ENCODE measurements at regions not wholly inside any gene's neighbourhood (a gene's known extent, or its start where the extent isn't known, plus 50 kb on each side); places are given as distances from the start of the nearest gene placed in this dataset.
"Not testable (repeated sequence)": the region's sequence is repeated elsewhere in the genome, so short reads cannot be mapped to it uniquely, and the experiment has no call there.

- Histone ChIP-seq H3K4me3 (ENCODE audit: low read depth, low read length) (no peak overlapping the region), H3K9ac (no peak overlapping the region), H3K4me1 (no peaks in the 10 kb centered on the region), H3K4me2 (ENCODE audit: low read length) (no peak overlapping the region), H3K36me3 (ENCODE audit: control insufficient read depth, insufficient read depth, low read length) (no peaks in the 10 kb centered on the region), H3K9me3 (ENCODE audit: control insufficient read depth, low read length) (no peaks in the 10 kb centered on the region), H3K79me2 (no peaks in the 10 kb centered on the region), H3K27me3 (ENCODE audit: control insufficient read depth, insufficient read depth, low read length) (no peaks in the 10 kb centered on the region), H3K27ac (no peak overlapping the region), H2AFZ (no peak overlapping the region)
- no peak for TF ChIP-seq CTCF (IDR thresholded peaks at IDR 0.05)
Observed at GRCh38 chr9:101840694-101841188, 102.3 kb upstream of the GRIN3A start.

DNA sequence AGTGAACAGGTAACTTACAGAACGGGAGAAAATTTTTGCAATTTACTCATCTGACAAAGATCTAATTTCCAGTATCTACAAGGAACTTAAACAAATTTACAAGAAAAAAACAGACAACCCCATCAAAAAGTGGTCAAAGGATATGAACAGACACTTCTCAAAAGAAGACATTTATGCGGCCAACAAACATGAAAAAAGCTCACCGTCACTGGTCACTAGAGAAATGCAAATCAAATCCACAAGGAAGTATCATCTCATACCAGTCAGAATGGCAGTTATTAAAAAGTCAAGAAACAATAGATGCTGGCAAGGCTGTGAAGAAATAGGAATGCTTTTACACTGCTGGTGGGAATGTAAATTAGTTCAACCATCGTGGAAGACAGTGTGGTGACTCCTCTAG is 100.5 kb upstream of the GRIN3A start:
- not testable (repeated sequence) for H3K27ac ChIP-seq; H3K27me3 ChIP-seq (ENCODE audit: control insufficient read depth, insufficient read depth, low read length); H3K9ac ChIP-seq; H2AFZ ChIP-seq; H3K4me3 ChIP-seq (ENCODE audit: low read depth, low read length); H3K4me2 ChIP-seq (ENCODE audit: low read length); H3K9me3 ChIP-seq (ENCODE audit: control insufficient read depth, low read length); H3K79me2 ChIP-seq; H3K36me3 ChIP-seq (ENCODE audit: control insufficient read depth, insufficient read depth, low read length); H3K4me1 ChIP-seq

GRCh38 chr9:101836021-101836420 is 97.6 kb upstream of the GRIN3A start:
- no peak overlapping the region for H3K4me3 ChIP-seq (ENCODE audit: low read depth, low read length)
- H3K4me2 ChIP-seq (ENCODE audit: low read length): no peak overlapping the region
- no peak overlapping the region for H2AFZ ChIP-seq
- no peak for TF ChIP-seq CTCF (IDR thresholded peaks at IDR 0.05)
- no peak overlapping the region for H3K9ac ChIP-seq
- no peaks in the 10 kb centered on the region for H3K36me3 ChIP-seq (ENCODE audit: control insufficient read depth, insufficient read depth, low read length)
- no peaks in the 10 kb centered on the region for H3K4me1 ChIP-seq
- no peaks in the 10 kb centered on the region for H3K9me3 ChIP-seq (ENCODE audit: control insufficient read depth, low read length)
- H3K27ac ChIP-seq: no peak overlapping the region
- H3K79me2 ChIP-seq: no peaks in the 10 kb centered on the region
- H3K27me3 ChIP-seq (ENCODE audit: control insufficient read depth, insufficient read depth, low read length): no peaks in the 10 kb centered on the region

DNA sequence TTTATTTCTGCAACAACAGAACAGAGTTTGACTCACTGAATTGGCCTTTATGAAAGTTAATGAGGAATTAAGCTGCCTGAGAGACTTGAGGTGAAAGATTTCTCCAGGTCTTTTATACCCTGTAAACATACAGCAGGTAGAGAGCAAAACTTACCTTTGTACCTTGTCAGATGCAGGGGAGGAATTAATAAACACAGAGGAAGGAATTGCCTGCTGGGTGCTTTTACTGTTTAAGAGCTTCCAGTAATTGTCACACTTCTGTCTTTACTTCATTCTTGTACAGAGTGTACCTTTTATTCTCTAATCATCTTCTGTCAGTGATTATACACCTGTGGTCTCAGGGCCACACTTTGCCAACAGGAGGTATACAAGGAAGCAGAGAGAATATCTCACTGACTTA is 94.0 kb upstream of the GRIN3A start:
- Histone ChIP-seq H3K27me3 (ENCODE audit: control insufficient read depth, insufficient read depth, low read length) (no peaks in the 10 kb centered on the region), H3K9ac (no peak overlapping the region), H3K36me3 (ENCODE audit: control insufficient read depth, insufficient read depth, low read length) (no peaks in the 10 kb centered on the region), H3K4me2 (ENCODE audit: low read length) (no peak overlapping the region), H3K4me3 (ENCODE audit: low read depth, low read length) (no peak overlapping the region), H3K4me1 (no peaks in the 10 kb centered on the region), H3K9me3 (ENCODE audit: control insufficient read depth, low read length) (no peaks in the 10 kb centered on the region), H3K79me2 (no peaks in the 10 kb centered on the region), H2AFZ (no peak overlapping the region), H3K27ac (no peak overlapping the region)
- no peak for TF ChIP-seq CTCF (IDR thresholded peaks at IDR 0.05)

GRCh38 chr9:101821450-101821849 is 83.0 kb upstream of the GRIN3A start:
- H3K4me2 ChIP-seq (ENCODE audit: low read length); H3K4me1 ChIP-seq; H3K9ac ChIP-seq; H3K27me3 ChIP-seq (ENCODE audit: control insufficient read depth, insufficient read depth, low read length); H3K79me2 ChIP-seq; H3K27ac ChIP-seq; H3K9me3 ChIP-seq (ENCODE audit: control insufficient read depth, low read length); H3K36me3 ChIP-seq (ENCODE audit: control insufficient read depth, insufficient read depth, low read length); H2AFZ ChIP-seq; H3K4me3 ChIP-seq (ENCODE audit: low read depth, low read length): not testable (repeated sequence)

- not testable (repeated sequence) for H3K27ac ChIP-seq; H3K9me3 ChIP-seq (ENCODE audit: control insufficient read depth, low read length); H3K27me3 ChIP-seq (ENCODE audit: control insufficient read depth, insufficient read depth, low read length); H2AFZ ChIP-seq; H3K36me3 ChIP-seq (ENCODE audit: control insufficient read depth, insufficient read depth, low read length); H3K4me3 ChIP-seq (ENCODE audit: low read depth, low read length); H3K4me2 ChIP-seq (ENCODE audit: low read length); H3K4me1 ChIP-seq; H3K79me2 ChIP-seq; H3K9ac ChIP-seq
Observed at GRCh38 chr9:101820983-101821382, 82.5 kb upstream of the GRIN3A start.
